Uterus (tissue), 3 donors: ENCODE measurements at regions not wholly inside any gene's neighbourhood (a gene's known extent, or its start where the extent isn't known, plus 50 kb on each side); places are given as distances from the start of the nearest gene placed in this dataset.
A peak's percentile ranks its signal among the peaks of the same experiment; 100 is the strongest.

Source experiments
- DNase-seq, 2 donors: peaks; one replicate each; pipeline ENCODE4 v3.0.0-alpha.2; 2019 to 2020
- H3K27ac ChIP-seq, 2 donors: fragments of 200-600 bp; sonication (generic); 1 replicate in 1 of 2; 2 replicates in 1 of 2; pipeline ENCODE4 v1.5.1; 2016 to 2018
- H3K27me3 ChIP-seq, 2 donors: fragments of 200-600 bp; sonication (generic); one replicate each; pipeline ENCODE4 v1.5.1; 2018 to 2019; ENCODE audit warnings: control low read depth in 1 of 2
- H3K36me3 ChIP-seq, 2 donors: fragments of 200-600 bp; sonication (generic); one replicate each; pipeline ENCODE4 v1.5.1; 2019; ENCODE audit warnings: control low read depth in 1 of 2
- H3K4me1 ChIP-seq, 2 donors: fragments of 200-600 bp; sonication (generic); one replicate each; pipeline ENCODE4 v1.5.1; 2018 to 2019; ENCODE audit warnings: control low read depth in 1 of 2
- H3K4me3 ChIP-seq, 2 donors: fragments of 200-600 bp; sonication (generic); 1 replicate in 1 of 2; 2 replicates in 1 of 2; pipeline ENCODE4 v1.5.1; 2018 to 2019; ENCODE audit warnings: mild to moderate bottlenecking in 1 of 2
- H3K9me3 ChIP-seq, 2 donors: fragments of 200-600 bp; sonication (generic); one replicate each; pipeline ENCODE4 v1.5.1; 2019; ENCODE audit warnings: control low read depth in 1 of 2
- CTCF ChIP-seq, 4 experiments: fragments of 200-600 bp in 2 of 4; fragments of 450-650 bp in 2 of 4; sonication (generic) in 2 of 4; IDR thresholded peaks; one replicate each; pipeline ENCODE4 v1.5.1; 2016 to 2019; ENCODE audit warnings: antibody characterized with exemption in 4 of 4, mild to moderate bottlenecking in 2 of 4, moderate library complexity in 1 of 4
- POLR2A ChIP-seq, 2 donors: fragments of 450-650 bp; IDR thresholded peaks; one replicate each; pipeline ENCODE4 v1.6.1; 2016; ENCODE audit warnings: antibody characterized with exemption in 2 of 2, mild to moderate bottlenecking in 1 of 2, moderate library complexity in 1 of 2
- intact Hi-C: fragments of 100-400 bp; cut with DNase I; formaldehyde crosslinking; loops from one replicate; pipeline ENCODE4 v1.15.1; 2023; ENCODE audit warnings: low total_unique reads
- donor health status: DM: yes; HTN: yes; CAD: no.

GRCh38 chr14:26995301-26995700, 397.5 kb upstream of the NOVA1 start:
- no peak for DNase-seq

DNA sequence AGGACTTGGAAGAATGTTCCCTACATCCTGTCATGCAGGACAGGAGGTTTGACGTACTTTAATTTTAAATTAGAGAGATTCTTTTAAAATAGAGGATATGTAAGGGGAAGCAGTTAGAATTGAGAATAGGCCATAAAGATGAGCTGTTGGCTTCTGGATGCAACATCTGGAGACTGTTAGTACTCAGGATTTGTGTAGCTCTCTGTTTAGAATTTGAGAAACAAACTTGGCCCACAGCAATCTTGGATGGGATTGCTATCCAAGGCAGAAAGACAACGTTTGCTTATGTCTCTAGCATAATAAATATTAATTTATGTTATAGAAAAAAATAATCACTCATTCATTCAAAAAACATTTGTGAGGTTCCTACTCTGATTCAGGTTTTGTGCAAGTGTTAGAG, 398.4 kb upstream of the NOVA1 start:
- no peaks in the 10 kb centered on the region for H3K27me3 ChIP-seq
- peak overlapping the region in 1 of 2 donors; percentile 33 for H3K27ac ChIP-seq
- H3K4me1 ChIP-seq, result no peaks in the 10 kb centered on the region
- H3K4me3 ChIP-seq, result no peak overlapping the region
- TF ChIP-seq CTCF (IDR thresholded peaks at IDR 0.05) (no peak), POLR2A (IDR thresholded peaks at IDR 0.05) (no peak)
- no peaks in the 10 kb centered on the region for H3K36me3 ChIP-seq
- intact Hi-C loops, result no loop called here
- no peaks in the 10 kb centered on the region for H3K9me3 ChIP-seq
- DNase-seq, result no peak

More at GRCh38 chr14:26995301-26995700, 397.5 kb upstream of the NOVA1 start:
- Histone ChIP-seq H3K9me3 (no peaks in the 10 kb centered on the region), H3K4me1 (no peaks in the 10 kb centered on the region), H3K27me3 (no peaks in the 10 kb centered on the region), H3K4me3 (no peak overlapping the region), H3K36me3 (no peaks in the 10 kb centered on the region), H3K27ac (no peak overlapping the region)
- TF ChIP-seq POLR2A (IDR thresholded peaks at IDR 0.05) (no peak), CTCF (IDR thresholded peaks at IDR 0.05) (no peak)
- intact Hi-C loops, result no loop called here

- intact Hi-C loops, result no loop called here
- Histone ChIP-seq H3K27ac (no peak overlapping the region), H3K36me3 (no peaks in the 10 kb centered on the region), H3K27me3 (no peaks in the 10 kb centered on the region), H3K4me3 (no peak overlapping the region), H3K4me1 (no peaks in the 10 kb centered on the region), H3K9me3 (no peaks in the 10 kb centered on the region)
- no peak for TF ChIP-seq CTCF (IDR thresholded peaks at IDR 0.05)
- no peak for TF ChIP-seq POLR2A (IDR thresholded peaks at IDR 0.05)
- DNase-seq, result no peak
Observed at GRCh38 chr14:27002179-27002578, 404.3 kb upstream of the NOVA1 start.

DNA sequence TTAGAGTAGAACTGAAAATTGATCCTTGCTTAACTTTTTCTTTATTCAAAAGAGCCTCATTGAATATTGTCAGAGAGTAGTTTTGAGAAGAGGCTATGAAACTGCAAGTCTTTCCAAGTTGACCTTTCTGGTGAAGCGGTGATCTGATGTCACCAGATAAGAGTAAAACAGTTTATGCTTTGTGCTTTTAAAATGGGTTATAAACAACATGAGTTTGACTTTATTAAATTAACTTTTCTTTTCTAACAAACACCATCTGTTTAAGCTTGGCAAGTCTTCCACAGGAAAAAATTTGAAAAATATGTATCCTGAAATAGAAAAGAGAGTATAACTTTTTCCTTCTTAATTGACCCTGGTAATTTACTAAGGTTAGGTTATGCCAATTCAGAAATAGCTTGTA, 408.7 kb upstream of the NOVA1 start:
- DNase-seq, result no peak
- H3K27me3 ChIP-seq, result no peaks in the 10 kb centered on the region
- no peaks in the 10 kb centered on the region for H3K9me3 ChIP-seq
- no peak overlapping the region for H3K4me3 ChIP-seq
- no peaks in the 10 kb centered on the region for H3K36me3 ChIP-seq
- H3K27ac ChIP-seq, result no peak overlapping the region
- TF ChIP-seq POLR2A (IDR thresholded peaks at IDR 0.05) (no peak), CTCF (IDR thresholded peaks at IDR 0.05) (no peak)
- no peaks in the 10 kb centered on the region for H3K4me1 ChIP-seq
- intact Hi-C loops, result no loop called here

DNA sequence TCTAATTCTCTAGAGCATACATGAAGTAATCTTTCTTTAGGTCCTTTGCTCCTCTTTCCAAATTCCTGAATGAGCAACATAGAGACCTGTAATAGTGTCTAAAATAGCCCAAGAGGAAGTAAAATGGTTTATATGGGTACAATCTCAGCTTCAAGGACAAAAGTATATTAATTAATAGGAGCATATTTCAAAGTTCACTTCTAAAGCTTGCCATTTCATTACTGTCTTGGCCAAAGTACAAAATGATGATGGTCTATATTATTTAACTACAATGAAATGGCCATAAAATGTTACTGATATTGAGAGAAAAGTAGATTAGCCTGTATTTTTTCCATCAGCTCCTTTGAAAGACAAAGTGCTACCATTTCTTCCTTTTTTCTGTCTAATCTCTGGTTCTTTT, 410.4 kb upstream of the NOVA1 start:
- H3K4me3 ChIP-seq, result no peak overlapping the region
- no peak for DNase-seq
- H3K9me3 ChIP-seq, result no peaks in the 10 kb centered on the region
- TF ChIP-seq POLR2A (IDR thresholded peaks at IDR 0.05) (no peak), CTCF (IDR thresholded peaks at IDR 0.05) (no peak)
- H3K27me3 ChIP-seq, result no peaks in the 10 kb centered on the region
- H3K36me3 ChIP-seq, result no peaks in the 10 kb centered on the region
- intact Hi-C loops, result no loop called here
- no peaks in the 10 kb centered on the region for H3K4me1 ChIP-seq
- H3K27ac ChIP-seq, result no peak overlapping the region
